ENCODE measurements at regions not wholly inside any gene's neighbourhood (a gene's known extent, or its start where the extent isn't known, plus 50 kb on each side); places are given as distances from the start of the nearest gene placed in this dataset.

- WGBS, 2 donors: 76 to 91% methylated on average over 1 of the region's 1 CpG
- H3K4me3 ChIP-seq (ENCODE audit: low read depth, poor library complexity, severe bottlenecking): no peak overlapping the region
- no peak for DNase-seq (ENCODE audit: low spot score in 2 of 2)
- intact Hi-C loops (cut with DNase I; ENCODE audit: low total_unique reads): loop anchor here (10.0 kb wide), 1 partner anchor 292 kb away; no protein-coding TSS in a partner anchor
- no peak for TF ChIP-seq POLR2A (IDR thresholded peaks at IDR 0.05)
- TF ChIP-seq, protein P1, sequence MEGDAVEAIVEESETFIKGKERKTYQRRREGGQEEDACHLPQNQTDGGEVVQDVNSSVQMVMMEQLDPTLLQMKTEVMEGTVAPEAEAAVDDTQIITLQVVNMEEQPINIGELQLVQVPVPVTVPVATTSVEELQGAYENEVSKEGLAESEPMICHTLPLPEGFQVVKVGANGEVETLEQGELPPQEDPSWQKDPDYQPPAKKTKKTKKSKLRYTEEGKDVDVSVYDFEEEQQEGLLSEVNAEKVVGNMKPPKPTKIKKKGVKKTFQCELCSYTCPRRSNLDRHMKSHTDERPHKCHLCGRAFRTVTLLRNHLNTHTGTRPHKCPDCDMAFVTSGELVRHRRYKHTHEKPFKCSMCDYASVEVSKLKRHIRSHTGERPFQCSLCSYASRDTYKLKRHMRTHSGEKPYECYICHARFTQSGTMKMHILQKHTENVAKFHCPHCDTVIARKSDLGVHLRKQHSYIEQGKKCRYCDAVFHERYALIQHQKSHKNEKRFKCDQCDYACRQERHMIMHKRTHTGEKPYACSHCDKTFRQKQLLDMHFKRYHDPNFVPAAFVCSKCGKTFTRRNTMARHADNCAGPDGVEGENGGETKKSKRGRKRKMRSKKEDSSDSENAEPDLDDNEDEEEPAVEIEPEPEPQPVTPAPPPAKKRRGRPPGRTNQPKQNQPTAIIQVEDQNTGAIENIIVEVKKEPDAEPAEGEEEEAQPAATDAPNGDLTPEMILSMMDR (IDR thresholded peaks at IDR 0.05): no peak
These were observed 263.3 kb downstream of the RASSF9 start for GRCh38 chr12:85572956-85573355.

GRCh38 chr12:85573635-85574214 is 262.5 kb downstream of the RASSF9 start:
- 75% methylated on average over 3 of the region's 3 CpGs for WGBS, 2 donors
- H3K4me3 ChIP-seq (ENCODE audit: low read depth, poor library complexity, severe bottlenecking): no peak overlapping the region
- TF ChIP-seq, protein P1 (IDR thresholded peaks at IDR 0.05): no peak
- no peak for TF ChIP-seq POLR2A (IDR thresholded peaks at IDR 0.05)
- intact Hi-C loops (cut with DNase I; ENCODE audit: low total_unique reads): loop anchor here (10.0 kb wide), 1 partner anchor 291 kb away; no protein-coding TSS in a partner anchor
- no peak for DNase-seq (ENCODE audit: low spot score in 2 of 2)

- 87 to 88% methylated on average over 3 of the region's 3 CpGs for WGBS, 2 donors
These were observed 261.9 kb downstream of the RASSF9 start for GRCh38 chr12:85574291-85574690.

DNA sequence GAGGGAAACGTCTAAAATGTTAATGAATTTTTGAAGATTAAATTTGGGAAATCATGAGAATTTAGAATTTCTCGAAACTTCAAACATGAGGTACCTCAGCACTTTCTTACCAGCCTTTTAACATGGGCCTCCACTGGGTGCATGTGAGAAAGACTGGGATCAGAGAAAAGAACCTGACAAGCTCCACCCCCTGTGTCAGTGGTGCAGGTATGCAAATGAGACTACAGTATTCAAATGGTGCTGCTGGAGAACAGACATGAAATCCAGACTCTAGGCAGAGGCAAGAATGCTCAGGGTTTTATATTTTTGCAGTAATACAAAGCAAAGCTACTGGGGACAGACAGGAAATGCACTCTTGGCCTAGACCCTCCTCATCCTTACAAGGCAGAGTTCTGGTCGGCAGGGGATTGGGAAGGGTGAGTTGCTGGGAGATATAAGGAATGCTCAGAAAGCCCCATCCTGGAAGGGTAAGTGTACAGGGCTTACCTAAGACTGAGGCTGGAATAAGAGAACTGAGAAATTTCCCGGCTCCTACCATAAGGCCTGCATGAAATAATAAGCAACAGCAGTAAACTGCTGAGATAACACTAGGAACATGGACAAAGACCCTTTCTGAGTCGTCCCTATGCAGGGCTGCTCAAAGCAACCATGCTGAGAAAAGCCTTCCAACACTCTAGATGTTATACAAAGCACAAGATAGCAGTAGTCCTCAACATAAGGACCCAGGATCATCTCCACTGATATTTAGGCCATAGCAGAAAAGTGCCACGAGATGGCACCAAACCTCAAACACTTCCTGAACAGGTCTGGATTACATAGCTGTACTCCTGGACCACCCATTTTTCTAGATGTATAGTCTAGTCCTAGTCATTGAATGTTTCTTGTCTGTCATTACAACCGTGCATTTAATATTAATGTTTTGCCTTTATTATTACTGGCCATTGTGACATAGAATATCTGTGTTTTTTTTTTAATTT is 260.8 kb downstream of the RASSF9 start:
- DNase-seq (ENCODE audit: low spot score in 2 of 2): peak in 1 of 2 donors; percentile 44
- intact Hi-C loops (cut with DNase I; ENCODE audit: low total_unique reads): loop anchor here (10.0 kb wide), 1 partner anchor 289 kb away; no protein-coding TSS in a partner anchor
- TF ChIP-seq, protein P1 (IDR thresholded peaks at IDR 0.05): peak in 1 of 3 donors; percentile 9
- TF ChIP-seq POLR2A (IDR thresholded peaks at IDR 0.05): no peak
- WGBS, 2 donors: 53 to 54% methylated on average over 7 of the region's 7 CpGs
- H3K4me3 ChIP-seq (ENCODE audit: low read depth, poor library complexity, severe bottlenecking): no peak overlapping the region

More at GRCh38 chr12:85574291-85574690, 261.9 kb downstream of the RASSF9 start:
- no peak overlapping the region for H3K4me3 ChIP-seq (ENCODE audit: low read depth, poor library complexity, severe bottlenecking)
- intact Hi-C loops (cut with DNase I; ENCODE audit: low total_unique reads): loop anchor here (10.0 kb wide), 1 partner anchor 291 kb away; no protein-coding TSS in a partner anchor
- no peak for DNase-seq (ENCODE audit: low spot score in 2 of 2)
- TF ChIP-seq, protein P1 (IDR thresholded peaks at IDR 0.05): no peak
- no peak for TF ChIP-seq POLR2A (IDR thresholded peaks at IDR 0.05)

DNA sequence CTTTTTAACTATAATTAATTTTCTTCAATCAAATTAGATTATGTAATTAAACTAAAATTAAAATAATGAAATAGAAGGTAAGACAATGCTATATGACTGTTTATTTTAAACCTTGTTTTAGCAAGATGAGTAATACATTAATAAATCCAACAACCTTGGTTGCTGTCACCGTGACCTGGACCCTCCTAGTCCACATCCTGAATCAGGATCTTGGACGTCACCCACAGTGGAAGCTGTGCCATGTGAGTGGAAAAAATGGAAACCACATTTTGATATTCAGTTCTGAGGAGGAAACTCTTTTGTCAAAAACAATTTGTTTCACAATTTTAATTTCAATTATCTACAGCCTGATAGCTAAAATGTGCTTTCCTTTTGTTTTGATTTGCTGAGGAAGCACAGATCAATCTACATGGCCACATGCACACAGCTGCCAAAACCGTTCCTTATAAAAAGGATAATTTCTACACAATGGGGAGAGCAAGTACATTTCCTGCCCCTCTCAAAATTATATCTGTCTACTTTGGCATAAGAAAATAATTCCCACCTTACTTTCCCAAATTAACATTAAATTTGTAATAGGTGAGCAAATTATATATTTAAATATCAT is 255.5 kb downstream of the RASSF9 start:
- TF ChIP-seq, protein P1 (IDR thresholded peaks at IDR 0.05): no peak
- no peak for TF ChIP-seq POLR2A (IDR thresholded peaks at IDR 0.05)
- intact Hi-C loops (cut with DNase I; ENCODE audit: low total_unique reads): no loop called here
- no peak overlapping the region for H3K4me3 ChIP-seq (ENCODE audit: low read depth, poor library complexity, severe bottlenecking)
- WGBS, 2 donors: 37 to 46% methylated on average over 3 of the region's 3 CpGs
- no peak for DNase-seq (ENCODE audit: low spot score in 2 of 2)

All from lower leg skin (tissue), 4 donors.